Left forelimb (tissue), 1 donor: ENCODE measurements at regions not wholly inside any gene's neighbourhood (a gene's known extent, or its start where the extent isn't known, plus 50 kb on each side); places are given as distances from the start of the nearest gene placed in this dataset.

Experiments used
- DNase-seq: peaks from one replicate; pipeline ENCODE4 v3.0.0-alpha.2; 2018; ENCODE audit warnings: low spot score

DNA sequence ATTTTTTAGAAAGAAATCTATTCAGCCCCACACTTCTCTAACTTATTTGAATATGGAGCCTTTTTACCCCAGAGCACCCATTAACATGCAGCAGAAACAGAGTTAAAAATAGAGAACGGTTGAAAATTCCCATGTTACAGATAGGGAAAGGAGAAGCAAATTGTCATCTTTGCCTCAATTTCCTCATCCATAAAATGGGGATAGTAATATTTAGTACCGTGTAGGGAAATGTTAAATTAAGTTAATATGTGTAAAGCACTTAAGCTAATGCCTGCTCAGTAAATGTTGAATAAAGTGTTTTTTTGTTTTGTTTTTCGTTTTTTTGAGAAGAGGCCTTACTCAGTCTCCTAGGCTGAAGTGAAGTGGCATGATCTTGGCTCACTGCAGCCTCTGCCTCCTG, 50.3 kb downstream of the NAV1 start:
- DNase-seq = no peak

DNA sequence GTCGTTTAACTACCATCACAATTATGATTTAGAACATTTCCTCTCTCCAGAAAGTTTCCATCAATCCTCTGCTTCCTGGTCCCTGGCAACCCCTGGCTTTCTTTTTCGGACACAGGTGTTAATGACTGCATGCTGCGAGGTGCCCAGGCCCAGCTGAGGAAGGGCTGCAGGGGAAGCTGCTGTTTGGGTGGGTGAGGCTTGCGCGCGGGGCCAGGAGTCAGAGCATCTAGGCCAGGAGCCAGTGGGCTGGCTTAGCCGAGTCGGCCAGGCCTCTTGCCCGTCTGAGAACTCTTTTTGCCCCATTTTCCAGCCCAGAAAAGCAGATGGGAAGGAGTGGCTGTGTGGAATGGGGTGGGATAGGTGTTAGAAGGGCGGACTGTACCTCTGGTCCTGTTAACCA, 51.5 kb downstream of the NAV1 start:
- no peak for DNase-seq

DNA sequence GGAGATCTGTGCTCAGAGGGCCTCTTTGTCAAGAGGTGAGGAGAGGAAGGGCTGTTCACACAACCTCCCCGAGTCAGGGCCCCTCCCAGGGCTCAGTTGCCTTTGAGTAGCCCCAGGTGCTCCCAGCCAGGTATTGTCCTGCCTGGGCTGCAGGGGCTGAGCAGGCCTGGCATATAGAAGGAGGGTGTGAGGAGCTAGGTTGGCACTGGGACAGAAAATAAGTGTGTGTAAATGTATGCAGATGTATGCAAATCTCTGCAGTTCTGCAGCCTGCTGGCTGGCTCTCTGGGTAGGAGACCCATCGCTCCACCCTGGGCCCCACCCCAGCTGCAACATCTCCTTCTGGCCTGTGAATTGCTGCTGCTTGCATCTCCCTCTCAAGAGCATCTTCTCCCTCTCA, 52.4 kb downstream of the NAV1 start:
- no peak for DNase-seq

DNA sequence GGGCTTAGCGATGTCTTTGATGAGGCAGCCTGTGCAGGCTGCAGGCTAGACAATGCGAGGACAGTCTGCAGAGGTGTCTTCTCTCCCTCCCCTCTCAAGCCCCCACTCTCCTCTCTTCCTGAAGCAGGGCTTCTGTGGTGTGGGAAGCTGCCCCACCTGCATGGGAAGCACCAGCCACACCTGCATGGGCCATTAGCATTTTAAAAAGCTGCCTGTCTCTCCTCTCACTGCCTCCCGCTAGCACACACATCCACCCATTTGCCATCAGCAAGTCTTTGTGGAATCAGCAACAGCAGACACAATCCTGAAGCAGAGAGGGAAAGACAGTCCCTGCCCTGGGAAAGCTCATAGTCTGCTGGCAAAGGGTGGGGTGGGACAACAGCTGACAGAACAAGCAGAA, 53.1 kb downstream of the NAV1 start:
- DNase-seq = no peak

DNA sequence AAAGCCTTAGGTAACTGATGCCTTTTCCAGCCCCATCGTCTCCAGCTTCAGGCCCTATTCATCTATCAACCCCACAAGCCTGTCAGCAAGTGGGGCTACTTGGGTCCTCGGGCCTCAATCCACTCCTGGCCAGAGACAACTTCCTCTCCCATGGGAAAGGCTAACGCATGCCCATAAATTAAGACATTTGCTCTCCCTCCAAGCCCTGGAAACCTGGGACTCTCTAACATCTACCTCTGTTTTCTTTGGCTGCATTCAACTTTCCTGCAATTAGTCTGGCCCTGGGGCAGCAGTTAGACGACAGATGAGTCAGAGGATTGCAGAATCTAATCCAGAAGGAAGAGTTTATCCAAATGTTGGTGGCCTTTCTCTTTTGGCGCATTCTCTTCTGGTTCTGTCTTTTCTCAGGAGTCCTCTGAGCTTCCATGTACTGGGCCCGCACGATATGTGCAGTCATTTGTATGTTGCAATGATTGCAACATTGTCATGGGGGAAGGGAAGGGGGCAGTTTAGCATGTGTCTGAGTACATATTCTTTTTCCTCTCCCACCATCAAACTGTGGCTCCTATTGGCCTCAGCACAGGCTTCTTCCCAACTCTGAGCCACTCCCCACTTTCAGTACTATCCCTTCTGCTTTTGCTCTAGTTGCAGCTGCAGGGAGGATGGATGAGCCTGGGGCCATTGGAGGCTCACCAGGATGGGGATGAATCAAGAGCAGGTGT, 54.4 kb downstream of the NAV1 start:
- DNase-seq = peak; percentile 61

DNA sequence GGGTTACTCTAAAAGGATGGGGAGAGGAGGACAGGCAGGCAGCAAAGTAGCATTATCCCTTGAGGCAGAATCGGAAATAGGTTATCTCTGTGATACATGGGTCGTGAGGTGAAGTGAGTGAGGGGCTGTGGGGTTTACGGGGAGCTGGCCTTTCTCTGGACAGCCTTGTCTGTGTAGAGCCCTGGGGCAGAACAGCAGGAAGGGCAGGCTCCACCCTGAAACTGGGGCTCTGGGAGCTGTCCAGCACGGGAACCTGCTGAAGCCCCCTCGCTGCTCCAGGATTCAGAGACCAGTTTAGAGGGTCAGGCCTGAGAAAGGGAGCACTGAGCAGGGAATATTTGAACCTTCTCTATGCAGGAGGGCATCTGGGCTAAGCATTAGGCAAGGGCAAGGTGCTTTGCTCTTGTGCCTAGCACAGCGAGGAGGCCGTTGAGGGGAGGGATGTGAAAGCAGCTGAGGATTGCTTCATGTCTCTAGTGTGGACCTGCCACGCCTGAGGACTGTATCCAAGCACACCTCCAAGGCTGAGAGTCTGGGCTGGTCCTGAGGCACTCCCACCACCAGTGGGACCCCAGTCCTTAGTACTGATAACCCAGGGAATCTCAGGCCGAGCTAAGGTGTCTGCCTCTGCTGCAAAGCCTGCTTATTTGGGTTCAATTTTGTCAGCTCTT, 55.8 kb downstream of the NAV1 start:
- peak; percentile 74 for DNase-seq

DNA sequence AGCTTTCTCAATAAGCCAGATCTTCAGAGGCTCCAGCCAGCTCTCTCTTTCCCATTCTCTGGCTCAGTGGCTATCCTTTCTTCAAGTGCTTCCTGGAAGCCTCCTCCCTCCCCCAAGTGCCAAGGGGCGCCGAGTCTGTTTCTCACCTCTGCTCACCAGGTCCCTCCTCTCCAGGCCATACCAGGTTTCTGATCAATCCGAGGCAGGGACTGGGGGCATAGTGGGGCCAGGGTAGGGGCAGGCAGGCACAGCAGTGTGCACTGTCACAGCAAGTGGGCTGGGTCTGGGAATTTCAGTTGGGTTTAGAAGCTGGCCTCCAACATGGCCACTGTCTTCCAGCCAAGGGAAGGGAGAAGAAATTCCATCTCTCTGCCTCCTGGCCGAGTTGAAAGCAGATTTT, 56.5 kb downstream of the NAV1 start:
- DNase-seq = peak; percentile 28

DNA sequence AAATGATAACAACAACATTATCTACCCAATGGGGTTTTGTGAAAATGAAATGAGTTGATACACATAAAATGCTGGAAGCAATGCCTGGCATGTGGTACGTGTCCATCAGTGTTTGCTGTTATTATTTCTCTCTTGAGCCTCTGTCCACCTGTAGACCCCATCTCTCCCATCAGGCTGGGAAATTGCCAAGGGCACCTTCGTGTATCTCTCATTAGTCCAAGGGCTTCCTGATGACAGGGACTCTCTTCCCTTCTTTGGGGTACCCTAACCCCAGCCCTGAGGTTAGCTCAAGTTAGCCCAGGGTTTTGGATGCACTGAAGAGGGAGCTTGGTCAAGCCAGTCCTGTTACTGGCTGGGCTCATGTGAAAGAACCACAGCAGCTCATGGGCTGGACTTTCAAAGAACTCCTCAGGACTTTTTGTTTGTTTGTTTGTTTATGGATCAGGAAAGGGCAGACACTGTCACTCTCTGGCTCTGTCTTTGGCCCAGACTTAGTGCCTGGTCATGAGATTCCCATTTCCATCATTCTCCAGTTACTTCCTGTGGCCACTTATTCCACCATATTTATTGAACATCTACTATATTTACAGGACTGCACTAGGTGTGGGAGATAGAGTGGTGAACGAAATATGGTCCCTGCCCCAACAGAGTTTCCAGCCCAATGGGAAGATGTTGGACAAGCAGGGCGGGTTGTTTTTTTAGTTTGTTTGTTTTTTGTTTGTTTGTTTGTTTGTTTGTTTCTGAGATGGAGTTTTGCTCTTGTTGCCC, 57.4 kb downstream of the NAV1 start:
- no peak for DNase-seq

DNA sequence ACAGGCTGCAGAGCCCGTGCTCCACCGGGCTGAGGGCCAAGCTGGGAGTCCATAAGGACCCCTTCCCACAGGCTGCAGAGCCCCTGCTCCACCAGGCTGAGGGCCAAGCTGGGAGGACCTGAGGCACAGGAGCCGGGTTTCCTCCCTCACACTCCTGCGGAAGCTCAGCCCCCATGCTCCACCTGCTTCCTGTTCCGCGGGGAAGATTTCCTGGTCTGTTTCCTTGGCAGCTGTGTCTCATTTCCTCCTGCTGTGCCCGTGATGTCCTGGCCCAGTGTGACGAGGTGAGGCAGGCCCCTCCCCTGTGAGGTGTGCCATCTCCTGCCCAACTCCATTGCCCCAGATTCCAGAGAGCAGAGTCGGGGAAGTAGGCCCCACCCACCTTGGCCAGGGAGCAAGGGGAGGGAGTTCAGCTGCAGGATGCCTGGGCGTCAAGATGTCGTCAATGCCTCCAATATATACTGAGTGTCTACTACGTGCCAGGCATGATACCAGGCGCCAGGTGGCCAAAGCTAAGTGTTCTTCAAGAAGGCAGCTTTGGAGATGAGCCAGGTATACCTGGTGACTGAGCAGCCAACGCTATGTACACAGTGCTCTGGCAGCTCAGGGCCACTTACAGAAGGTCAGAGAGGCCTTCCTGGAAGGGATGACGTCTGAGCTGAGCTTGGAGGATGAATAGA, 58.8 kb downstream of the NAV1 start:
- no peak for DNase-seq

DNA sequence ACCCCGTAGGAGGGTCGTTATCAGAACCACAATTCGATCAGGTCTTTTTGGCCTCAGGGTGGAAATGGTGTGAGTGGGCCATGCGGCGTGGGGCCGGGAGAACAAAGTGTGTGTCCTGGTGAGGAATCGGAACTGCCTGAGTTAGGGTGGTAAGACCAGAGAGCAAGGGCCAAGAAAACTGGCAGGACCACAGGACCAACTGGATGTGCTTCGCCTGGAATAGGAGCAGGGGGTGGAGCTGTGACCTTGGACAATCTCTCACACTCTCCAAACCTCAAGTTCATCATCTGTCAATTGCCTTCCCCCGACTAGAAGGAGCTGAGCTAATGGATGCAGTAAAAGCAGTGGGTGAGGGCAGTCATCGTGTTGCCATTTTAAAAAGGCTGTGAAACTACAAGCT, 59.5 kb downstream of the NAV1 start:
- no peak for DNase-seq

DNA sequence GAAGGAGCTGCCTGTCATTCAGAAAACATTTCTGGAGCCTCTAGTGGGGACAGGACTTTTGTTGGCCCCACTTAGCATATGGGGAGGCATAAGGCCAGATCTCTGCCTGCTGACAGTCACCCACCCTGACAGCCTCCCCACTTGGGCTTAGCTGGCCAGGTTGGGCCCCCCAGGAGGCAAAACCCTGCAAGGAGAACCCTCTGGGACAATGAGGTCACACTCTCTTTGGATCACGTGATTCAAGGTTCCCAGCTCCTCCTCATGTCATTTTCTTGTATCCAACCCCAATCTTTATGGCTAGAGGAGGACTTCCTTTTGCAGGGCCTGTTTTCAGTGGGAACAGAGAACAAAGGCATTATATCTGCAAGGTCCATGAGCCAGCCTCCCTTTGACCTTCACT, 60.0 kb downstream of the NAV1 start:
- no peak for DNase-seq

DNA sequence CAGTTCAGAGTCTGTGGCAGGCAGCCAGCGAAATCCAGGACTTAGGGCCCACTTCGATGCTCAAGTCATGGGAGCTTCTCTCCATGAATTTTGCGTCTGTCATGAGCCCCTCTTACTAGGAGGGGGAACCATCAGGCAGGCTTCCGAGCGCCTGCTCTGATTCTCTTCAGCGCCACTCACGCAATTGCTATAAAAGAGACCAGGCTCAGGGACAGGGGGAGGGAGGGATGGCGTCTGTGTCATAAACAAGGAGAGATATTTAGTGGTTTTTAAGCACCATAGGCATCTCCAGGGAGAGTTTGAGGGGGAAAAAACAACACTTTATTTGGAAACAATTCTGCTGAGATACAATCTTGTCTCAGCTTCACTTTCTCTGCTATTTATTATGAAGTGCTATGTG, 60.6 kb downstream of the NAV1 start:
- no peak for DNase-seq

DNA sequence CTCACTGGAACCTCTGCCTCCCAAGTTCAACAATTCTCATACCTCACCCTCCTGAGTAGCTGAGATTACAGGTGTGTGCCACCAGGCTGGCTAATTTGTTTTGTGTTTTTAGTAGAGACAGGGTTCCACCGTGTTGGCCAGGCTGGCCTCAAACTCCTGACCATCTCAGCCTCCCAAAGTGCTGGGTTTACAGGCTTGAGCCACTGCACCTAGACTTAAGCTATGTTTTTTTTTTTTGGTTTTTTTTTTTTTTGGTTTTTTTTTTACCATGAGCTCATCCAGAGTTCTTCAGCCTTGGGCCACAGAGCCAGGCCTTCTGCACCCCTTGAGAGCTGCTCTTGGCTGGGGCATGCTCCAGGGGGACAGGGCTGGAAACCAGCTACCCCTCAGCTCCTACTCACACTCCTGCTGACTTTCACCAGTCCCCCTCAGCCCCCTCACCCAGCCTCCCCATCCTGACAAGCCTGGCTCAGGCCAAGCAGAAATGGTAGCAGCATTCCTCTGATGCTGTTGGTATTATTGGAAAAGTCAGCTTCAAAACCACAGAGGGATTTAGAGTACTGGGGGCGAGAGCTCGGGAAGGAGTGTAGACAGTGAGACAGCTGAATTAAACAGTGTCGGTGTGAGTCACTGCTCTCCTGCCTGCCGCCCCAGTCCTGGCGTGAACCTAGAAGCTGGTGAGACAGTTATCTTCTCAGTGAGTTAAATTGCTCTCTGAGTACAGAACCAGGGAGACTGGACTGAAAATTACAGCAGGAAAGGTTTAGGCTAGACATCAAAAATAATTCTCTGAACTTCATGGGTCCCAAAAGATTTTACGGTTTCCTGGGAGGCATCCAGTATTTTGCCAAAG, 63.7 kb downstream of the NAV1 start:
- no peak for DNase-seq

DNA sequence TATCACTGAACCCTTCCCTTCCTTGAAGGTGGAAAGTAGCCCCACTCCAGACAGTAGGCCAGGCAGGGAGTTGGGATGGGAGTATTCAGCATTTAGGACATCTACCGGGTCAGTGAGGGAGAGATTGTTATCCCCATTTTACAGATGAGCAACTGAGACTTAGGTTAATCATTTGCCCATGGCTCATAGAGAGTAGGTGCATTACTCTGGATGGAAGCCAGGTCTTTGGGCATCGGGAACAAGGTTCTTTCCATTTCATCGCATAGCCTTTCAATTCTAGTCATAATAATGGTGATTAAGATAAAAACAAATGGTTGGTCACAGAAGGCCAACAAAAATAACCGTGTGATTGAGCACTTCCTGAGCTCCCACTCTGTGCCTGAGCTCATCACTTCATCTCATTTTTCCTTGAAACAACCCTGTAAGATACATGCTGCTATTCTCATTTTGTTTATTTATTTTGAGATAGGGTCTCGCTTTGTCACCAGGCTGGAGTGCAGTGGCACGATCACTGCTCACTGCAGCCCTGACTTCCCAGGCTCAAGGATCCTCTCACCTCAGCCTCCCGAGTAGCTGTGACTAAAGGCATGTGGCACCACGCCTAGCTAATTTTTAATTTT, 64.8 kb downstream of the NAV1 start:
- DNase-seq = no peak

DNA sequence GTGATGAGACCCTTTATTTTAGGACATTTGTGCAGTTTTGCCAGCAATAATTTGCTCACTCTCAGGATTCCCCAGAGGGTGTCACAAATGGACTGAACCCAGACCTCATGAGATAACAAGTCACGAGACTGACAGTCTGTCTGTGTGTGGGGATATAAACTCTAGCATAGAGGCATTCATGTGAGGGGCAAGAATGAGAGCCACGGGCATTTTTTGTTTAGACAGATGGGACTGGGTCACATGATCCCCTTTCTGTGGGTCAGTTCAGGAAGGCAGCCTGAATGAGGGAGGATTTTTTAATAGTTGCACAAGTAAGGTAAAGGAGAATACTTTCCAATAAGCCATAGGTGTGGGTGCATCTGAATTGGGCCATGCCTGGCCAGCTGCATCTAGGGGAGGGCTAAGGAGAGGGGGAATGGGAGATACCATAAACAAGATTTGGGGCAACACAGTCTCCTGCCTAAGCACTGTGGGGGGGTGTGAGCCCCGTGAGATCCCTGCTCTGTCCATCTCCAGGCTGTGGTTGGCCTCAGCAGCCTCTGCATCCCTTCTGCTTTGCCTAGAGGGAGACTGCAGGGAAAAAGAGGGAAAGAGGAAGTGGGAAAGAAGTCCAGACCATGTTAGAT, 66.6 kb downstream of the NAV1 start:
- DNase-seq = no peak

DNA sequence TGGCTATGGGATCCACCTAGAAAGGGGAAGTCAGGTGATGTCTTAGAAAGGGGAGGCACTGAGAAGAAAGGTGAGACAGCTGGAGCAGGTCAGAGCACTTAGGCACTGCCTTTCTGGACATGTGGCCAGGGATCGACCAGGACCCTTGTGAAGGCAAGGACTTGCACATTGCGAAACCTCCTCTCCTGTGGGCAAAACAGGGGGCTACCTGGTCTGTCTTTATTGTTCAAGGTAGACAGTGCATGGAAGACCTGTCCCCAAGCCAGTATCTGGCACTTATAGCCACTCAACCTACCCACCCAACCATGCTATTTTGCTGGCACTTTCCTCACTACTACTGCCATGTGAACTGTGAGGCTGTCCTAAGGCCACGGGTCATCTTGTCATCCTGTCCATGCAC, 67.2 kb downstream of the NAV1 start:
- DNase-seq = no peak

DNA sequence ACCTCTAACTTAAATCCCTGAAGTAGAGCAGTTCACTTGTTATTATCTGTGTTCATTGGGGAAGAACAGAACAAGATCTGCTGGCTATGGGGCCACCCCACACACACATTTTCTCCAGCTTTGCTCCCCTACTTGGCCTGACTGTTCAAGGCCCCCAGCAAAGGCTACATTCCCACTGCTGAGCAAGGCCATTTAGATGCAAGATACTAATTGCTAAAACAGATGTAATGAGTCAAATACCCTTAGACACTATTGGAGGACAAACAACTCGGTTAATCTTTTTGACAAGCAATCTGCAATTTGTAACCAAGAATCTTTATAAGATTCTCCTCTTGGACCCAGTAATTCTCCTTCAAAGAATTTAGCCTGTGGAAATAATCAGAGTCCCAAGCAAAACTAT, 67.7 kb downstream of the NAV1 start:
- DNase-seq = no peak

DNA sequence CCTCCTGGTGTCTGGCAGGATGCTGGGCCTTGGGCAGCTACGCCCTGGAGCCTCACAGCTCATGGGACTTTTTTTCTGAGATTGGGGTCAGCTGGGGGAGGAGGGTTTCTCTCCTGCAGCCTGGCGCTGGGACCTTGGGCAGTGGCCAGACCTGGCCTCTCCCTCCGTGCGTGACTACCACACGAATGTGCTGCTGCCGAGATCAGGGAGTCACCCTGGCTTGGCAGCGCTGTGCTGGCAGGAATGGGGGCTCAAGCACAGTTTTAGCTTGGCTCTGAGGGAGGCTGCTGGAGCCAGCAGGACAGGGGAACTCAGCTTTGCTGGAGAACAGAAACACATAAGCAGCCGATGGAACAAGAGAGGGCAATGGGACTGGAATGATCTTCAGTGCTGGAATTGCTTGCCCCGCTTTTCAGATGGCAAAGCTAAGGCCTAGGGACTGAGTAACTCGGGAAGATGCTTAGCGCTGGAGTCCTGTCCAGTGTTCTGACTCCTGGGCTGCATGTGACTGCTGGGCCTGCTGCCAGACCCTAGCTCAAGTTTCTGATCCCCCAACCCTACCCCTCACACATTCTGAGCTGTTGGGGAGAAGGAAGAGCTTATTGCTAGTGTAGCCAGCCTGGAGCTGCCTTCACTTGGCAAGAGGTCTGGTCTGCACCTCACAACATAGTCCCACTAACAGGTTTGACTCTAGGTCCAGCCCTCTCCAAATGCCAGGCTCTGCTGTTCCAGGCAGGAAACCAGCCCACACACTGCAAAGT, 69.9 kb downstream of the NAV1 start:
- no peak for DNase-seq

DNA sequence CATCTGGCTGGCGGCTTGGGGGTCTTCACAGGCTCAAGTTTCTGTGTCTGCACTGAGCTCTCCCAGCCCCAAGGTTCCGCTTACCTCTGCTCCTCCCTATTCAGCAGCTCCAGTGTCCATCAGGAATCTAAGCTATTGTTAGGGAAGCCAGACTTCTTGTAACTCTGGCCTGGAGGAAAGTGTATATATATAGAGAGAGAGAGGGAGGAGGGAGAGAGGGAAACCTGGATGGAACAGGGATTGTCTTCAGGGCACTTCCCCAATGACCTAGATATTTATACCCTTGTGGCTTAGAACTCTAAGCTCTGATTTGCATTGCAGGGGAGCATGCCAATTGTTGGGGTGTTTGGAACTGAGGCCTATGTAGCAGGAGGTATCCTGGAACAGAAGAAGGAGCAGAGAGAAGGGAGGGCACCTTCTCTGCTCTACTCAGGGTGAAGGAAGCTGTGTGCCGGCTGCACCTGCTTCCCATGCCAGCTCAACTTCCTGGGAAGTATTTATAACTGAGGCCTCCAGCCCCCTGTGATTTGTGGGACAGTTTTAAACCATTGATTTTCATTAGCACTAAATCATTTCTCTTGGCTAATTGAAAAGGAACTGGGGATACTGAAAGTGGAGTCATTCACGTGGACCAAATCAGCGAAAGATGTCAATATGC, 70.9 kb downstream of the NAV1 start:
- DNase-seq = no peak

DNA sequence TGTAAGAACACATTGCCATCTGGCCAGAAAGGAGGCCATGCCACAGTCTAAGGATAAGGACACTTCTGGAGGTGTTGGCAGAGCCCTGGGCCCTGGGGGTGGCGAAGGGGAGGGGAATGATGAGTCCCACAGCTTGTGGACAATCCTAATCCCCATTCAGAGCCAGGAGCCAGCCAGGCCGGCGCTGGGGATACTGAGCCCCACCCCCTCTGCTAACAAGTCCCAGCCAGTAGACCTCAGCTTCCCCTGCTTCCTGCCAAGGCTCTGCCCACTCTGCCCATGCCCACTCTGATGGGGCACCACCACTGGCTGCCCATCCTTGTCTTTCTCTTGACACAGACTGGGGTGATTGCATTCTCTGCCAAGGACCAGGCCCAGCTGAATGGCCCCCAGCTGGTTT, 71.9 kb downstream of the NAV1 start:
- DNase-seq = no peak
